GM10248 (cell line): ENCODE measurements at regions not wholly inside any gene's neighbourhood (a gene's known extent, or its start where the extent isn't known, plus 50 kb on each side); places are given as distances from the start of the nearest gene placed in this dataset.
"Not testable (repeated sequence)": the region's sequence is repeated elsewhere in the genome, so short reads cannot be mapped to it uniquely, and the experiment has no call there.

Source experiments
- CTCF ChIA-PET: fragments of 300-600 bp; sonication (Branson Sonifier 250); formaldehyde crosslinking; extraction: SDS; loops from one replicate; lab custom pipeline; 2021; ENCODE audit warnings: antibody characterized with exemption; lab: Yijun Ruan, JAX
- POLR2A ChIA-PET: fragments of 350-650 bp; sonication (Branson Sonifier 250); formaldehyde crosslinking; extraction: SDS; loops from one replicate; lab custom pipeline; 2020; ENCODE audit warnings: antibody characterized with exemption; lab: Yijun Ruan, JAX
- DNase-seq: peaks from one replicate; pipeline ENCODE4 v3.0.0; 2012; ENCODE audit errors: extremely low spot score
- CTCF ChIP-seq: IDR thresholded peaks from 2 replicates; pipeline ENCODE4 v1.5.1; 2012; ENCODE audit warnings: mild to moderate bottlenecking, low read depth; ENCODE audit errors: extremely low read depth, missing control alignments, control extremely low read depth

GRCh38 chr15:87744815-87745214 is 511.7 kb downstream of the NTRK3 start:
- POLR2A ChIA-PET = no interaction called here
- TF ChIP-seq CTCF = no peak
- no peak for DNase-seq
- CTCF ChIA-PET = no interaction called here

GRCh38 chr15:87743562-87743961 is 513.0 kb downstream of the NTRK3 start:
- ChIA-PET CTCF (no interaction called here), POLR2A (no interaction called here)
- no peak for TF ChIP-seq CTCF
- no peak for DNase-seq

- no peak for DNase-seq
- ChIA-PET CTCF (no interaction called here), POLR2A (no interaction called here)
- no peak for TF ChIP-seq CTCF
Measured at GRCh38 chr15:87741350-87741749, 515.2 kb downstream of the NTRK3 start.

- ChIA-PET POLR2A (no interaction called here), CTCF (no interaction called here)
- no peak for TF ChIP-seq CTCF
- no peak for DNase-seq
Measured at GRCh38 chr15:87740655-87741344, 515.7 kb downstream of the NTRK3 start.

GRCh38 chr15:87739866-87740265 is 516.7 kb downstream of the NTRK3 start:
- ChIA-PET CTCF (no interaction called here), POLR2A (no interaction called here)
- no peak for DNase-seq
- TF ChIP-seq CTCF = no peak

- CTCF ChIA-PET = no interaction called here
- POLR2A ChIA-PET = no interaction called here
- TF ChIP-seq CTCF = no peak
- DNase-seq = no peak
Measured at GRCh38 chr15:87739081-87739480, 517.5 kb downstream of the NTRK3 start.

GRCh38 chr15:87737460-87737859 is 519.1 kb downstream of the NTRK3 start:
- CTCF ChIA-PET, POLR2A ChIA-PET, DNase-seq: not testable (repeated sequence)
